Retinal pigment epithelial cell (primary cell): ENCODE measurements at regions not wholly inside any gene's neighbourhood (a gene's known extent, or its start where the extent isn't known, plus 50 kb on each side); places are given as distances from the start of the nearest gene placed in this dataset.

Source experiments
- DNase-seq: peaks from one replicate; pipeline ENCODE4 v3.0.0-alpha.2; 2010; ENCODE audit warnings: low read depth
- H3K4me3 ChIP-seq: 2 replicates; pipeline ENCODE4 v1.5.1; 2011; ENCODE audit warnings: mild to moderate bottlenecking, low read length, control low read depth, moderate library complexity
- CTCF ChIP-seq: conservative IDR thresholded peaks from 2 replicates; pipeline ENCODE4 v1.5.1; 2011; ENCODE audit warnings: low read depth, low read length, control low read depth, inconsistent platforms

GRCh38 chr18:38301621-38302020 is 736.0 kb upstream of the CELF4 start:
- DNase-seq = peak; percentile 59
- no peak for TF ChIP-seq CTCF
- H3K4me3 ChIP-seq = no peak overlapping the region

DNA sequence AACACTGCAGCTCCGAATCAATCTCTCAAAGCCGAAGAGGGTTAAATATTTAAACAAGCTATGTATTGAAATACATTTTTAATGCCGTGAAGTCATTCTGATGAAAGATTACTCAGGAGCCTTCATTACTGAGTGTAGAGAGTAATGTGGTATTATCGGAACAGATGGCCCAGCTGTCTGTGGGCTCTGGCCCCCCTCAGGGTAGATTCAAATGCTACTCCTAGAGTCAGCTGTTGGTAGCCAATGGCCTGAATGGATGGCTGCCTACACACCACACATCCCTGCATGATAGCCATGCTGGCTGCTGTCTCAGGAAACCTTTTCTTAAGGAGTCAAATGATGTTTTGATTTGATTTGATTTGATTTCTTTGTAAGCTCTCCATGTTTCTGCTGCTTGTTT is 732.3 kb upstream of the CELF4 start:
- DNase-seq = no peak
- H3K4me3 ChIP-seq = no peak overlapping the region
- TF ChIP-seq CTCF = no peak

GRCh38 chr18:38290229-38290628 is 724.6 kb upstream of the CELF4 start:
- TF ChIP-seq CTCF = no peak
- DNase-seq = no peak
- no peak overlapping the region for H3K4me3 ChIP-seq

DNA sequence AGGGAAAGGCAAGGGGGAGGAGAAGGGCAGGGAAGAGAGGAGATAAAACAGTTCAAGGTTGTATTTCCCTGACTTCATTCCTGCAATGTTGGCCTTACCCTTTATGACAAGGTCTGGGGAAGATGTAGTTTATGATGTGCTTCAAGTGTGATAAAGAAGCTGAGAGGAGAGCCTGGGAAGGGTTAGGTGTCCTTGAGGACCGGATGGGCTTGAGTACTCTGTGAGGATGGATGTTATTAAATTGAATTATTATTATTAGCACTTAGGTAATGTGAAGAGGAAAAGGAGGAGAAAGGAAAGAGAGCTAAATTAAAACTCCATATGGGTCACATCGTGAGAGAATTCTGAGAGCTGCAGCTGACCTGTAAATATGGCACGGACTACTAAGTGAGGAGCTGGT is 719.4 kb upstream of the CELF4 start:
- no peak for TF ChIP-seq CTCF
- no peak overlapping the region for H3K4me3 ChIP-seq
- no peak for DNase-seq

DNA sequence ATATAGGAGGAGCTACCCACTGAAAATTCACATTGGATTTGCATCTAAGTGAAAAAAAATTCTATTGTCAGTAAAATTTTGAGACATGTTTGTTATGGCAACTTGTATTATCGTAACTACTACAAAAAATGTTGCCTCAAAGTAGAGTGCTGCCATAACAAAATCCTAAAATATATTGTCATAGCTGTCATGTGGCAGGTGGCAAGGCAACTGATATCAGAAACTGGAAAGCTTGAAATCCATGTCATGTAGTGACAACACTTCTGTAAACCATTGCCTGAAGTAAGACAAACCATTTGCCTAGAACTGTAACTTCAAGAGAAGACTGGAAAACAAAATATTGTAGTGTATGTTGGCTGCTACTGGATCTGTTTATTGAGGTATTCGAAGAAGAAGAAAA is 697.5 kb upstream of the CELF4 start:
- H3K4me3 ChIP-seq = no peak overlapping the region
- TF ChIP-seq CTCF = no peak
- DNase-seq = no peak

- DNase-seq = no peak
- TF ChIP-seq CTCF = no peak
- no peak overlapping the region for H3K4me3 ChIP-seq
Observed at GRCh38 chr18:38262661-38263060, 697.1 kb upstream of the CELF4 start.

DNA sequence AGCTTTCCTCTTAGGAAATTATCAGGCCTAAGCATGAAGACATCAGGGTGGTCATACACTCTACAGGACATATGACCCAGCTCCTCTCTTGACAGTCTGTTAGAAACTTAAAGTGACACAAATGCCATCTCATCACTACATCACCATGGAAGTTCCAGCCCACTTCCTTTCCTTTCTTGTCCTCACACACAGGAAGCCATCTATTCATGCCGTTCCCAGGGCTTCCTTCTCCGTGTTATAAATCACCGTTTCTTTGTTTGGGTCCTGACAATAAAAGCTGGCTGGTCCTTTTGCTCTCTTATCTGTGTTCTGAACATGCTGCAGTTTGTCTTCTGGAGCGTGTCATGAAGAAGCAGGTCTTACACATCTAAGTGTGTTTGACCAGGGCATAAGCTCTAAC is 692.1 kb upstream of the CELF4 start:
- TF ChIP-seq CTCF = no peak
- DNase-seq = no peak
- no peak overlapping the region for H3K4me3 ChIP-seq
